OCI-LY1 (cell line): ENCODE measurements at regions not wholly inside any gene's neighbourhood (a gene's known extent, or its start where the extent isn't known, plus 50 kb on each side); places are given as distances from the start of the nearest gene placed in this dataset.

ENCODE experiments used
- H2AFZ ChIP-seq: fragments of 200-600 bp; sonication (generic), shearing (Covaris generic); 2 replicates; pipeline ENCODE4 v1.6.0; 2014; ENCODE audit warnings: antibody characterized with exemption, mild to moderate bottlenecking, low read length
- H3F3A ChIP-seq: fragments of 200-600 bp; sonication (generic), shearing (Covaris generic); 2 replicates; pipeline ENCODE4 v1.6.0; 2014; ENCODE audit warnings: mild to moderate bottlenecking, antibody characterized with exemption, low read length, moderate library complexity; ENCODE audit not compliant: insufficient read depth
- H3K27ac ChIP-seq: fragments of 200-600 bp; sonication (generic); 2 replicates; pipeline ENCODE4 v1.5.1; 2014; ENCODE audit warnings: low read length, mixed run types, mild to moderate bottlenecking, low read depth; ENCODE audit not compliant: poor library complexity, severe bottlenecking
- H3K27me3 ChIP-seq: fragments of 200-600 bp; sonication (generic); 2 replicates; pipeline ENCODE4 v1.6.0; 2014; ENCODE audit warnings: antibody characterized with exemption, mild to moderate bottlenecking, low read length, moderate library complexity; ENCODE audit not compliant: insufficient read depth
- H3K36me3 ChIP-seq: fragments of 200-600 bp; sonication (generic); 2 replicates; pipeline ENCODE4 v1.6.1; 2014; ENCODE audit warnings: mild to moderate bottlenecking, antibody characterized with exemption, low read length, moderate library complexity, mixed read lengths; ENCODE audit not compliant: insufficient read depth
- H3K4me1 ChIP-seq: fragments of 200-600 bp; sonication (generic); 2 replicates; pipeline ENCODE4 v1.5.1; 2014; ENCODE audit warnings: mild to moderate bottlenecking, low read length, moderate library complexity; ENCODE audit not compliant: insufficient read depth, severe bottlenecking
- H3K4me2 ChIP-seq: fragments of 200-600 bp; sonication (generic), shearing (Covaris generic); 2 replicates; pipeline ENCODE4 v1.6.1; 2014; ENCODE audit warnings: low read length
- H3K4me3 ChIP-seq: fragments of 200-600 bp; sonication (generic); 2 replicates; pipeline ENCODE4 v1.5.1; 2014; ENCODE audit warnings: low read length, low read depth, mild to moderate bottlenecking, mixed read lengths; ENCODE audit not compliant: poor library complexity, severe bottlenecking
- H3K79me2 ChIP-seq: fragments of 200-600 bp; shearing (Covaris generic); 2 replicates; pipeline ENCODE4 v1.6.1; 2016; ENCODE audit warnings: mixed run types, low read length, mixed read lengths; ENCODE audit not compliant: insufficient read depth
- H3K9ac ChIP-seq: fragments of 200-600 bp; sonication (generic), shearing (Covaris generic); 2 replicates; pipeline ENCODE4 v1.6.1; 2014; ENCODE audit warnings: mild to moderate bottlenecking, low read length, mixed read lengths
- H3K9me2 ChIP-seq: fragments of 200-600 bp; sonication (generic), shearing (Covaris generic); 2 replicates; pipeline ENCODE4 v1.6.1; 2014; ENCODE audit warnings: low read depth, mild to moderate bottlenecking, low read length, mixed read lengths
- H3K9me3 ChIP-seq: fragments of 200-600 bp; shearing (Covaris generic); 2 replicates; pipeline ENCODE4 v1.6.1; 2014; ENCODE audit warnings: low read length, mixed read lengths
- H4K20me1 ChIP-seq: fragments of 200-600 bp; sonication (generic), shearing (Covaris generic); 2 replicates; pipeline ENCODE4 v1.6.0; 2016; ENCODE audit warnings: mild to moderate bottlenecking, low read length; ENCODE audit not compliant: insufficient read depth
- EZH2 ChIP-seq: fragments of 200-600 bp; sonication (generic), shearing (Covaris generic); IDR thresholded peaks from 2 replicates; pipeline ENCODE4 v1.8.0; 2017; ENCODE audit warnings: borderline replicate concordance, mixed run types, mild to moderate bottlenecking, antibody characterized with exemption, low read length, moderate library complexity, mixed read lengths
- TF ChIP-seq, protein P1 (sequence below): fragments of 200-600 bp; sonication (generic), shearing (Covaris generic); IDR thresholded peaks from 2 replicates; pipeline ENCODE4 v1.5.1; 2017; ENCODE audit warnings: mild to moderate bottlenecking, antibody characterized with exemption, low read length, moderate library complexity, mixed read lengths

DNA sequence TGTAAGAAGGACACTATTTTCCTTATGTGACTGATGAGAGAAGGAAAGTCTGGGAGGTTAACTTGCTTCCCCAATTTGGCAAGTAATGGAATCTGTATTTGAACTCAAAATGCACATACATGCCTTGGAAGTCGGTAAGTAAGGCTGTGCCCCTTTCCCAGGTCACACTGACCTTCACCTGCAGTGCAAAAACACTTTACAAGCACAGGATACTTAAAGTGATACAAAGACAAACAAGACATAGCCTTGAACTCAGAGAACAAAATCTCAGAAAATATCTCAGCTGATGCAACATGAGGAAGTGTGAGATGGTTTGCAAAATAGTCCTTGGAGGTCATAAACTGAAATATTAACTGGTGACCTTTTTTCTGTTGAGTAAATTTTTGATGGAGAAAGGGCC lies 251.1 kb downstream of the RAB38 start:
- H3K27ac ChIP-seq, result no peak overlapping the region
- H3K4me1 ChIP-seq, result no peaks in the 10 kb centered on the region
- no peaks in the 10 kb centered on the region for H3F3A ChIP-seq
- no peak overlapping the region for H2AFZ ChIP-seq
- no peak for TF ChIP-seq EZH2
- TF ChIP-seq, protein P1, sequence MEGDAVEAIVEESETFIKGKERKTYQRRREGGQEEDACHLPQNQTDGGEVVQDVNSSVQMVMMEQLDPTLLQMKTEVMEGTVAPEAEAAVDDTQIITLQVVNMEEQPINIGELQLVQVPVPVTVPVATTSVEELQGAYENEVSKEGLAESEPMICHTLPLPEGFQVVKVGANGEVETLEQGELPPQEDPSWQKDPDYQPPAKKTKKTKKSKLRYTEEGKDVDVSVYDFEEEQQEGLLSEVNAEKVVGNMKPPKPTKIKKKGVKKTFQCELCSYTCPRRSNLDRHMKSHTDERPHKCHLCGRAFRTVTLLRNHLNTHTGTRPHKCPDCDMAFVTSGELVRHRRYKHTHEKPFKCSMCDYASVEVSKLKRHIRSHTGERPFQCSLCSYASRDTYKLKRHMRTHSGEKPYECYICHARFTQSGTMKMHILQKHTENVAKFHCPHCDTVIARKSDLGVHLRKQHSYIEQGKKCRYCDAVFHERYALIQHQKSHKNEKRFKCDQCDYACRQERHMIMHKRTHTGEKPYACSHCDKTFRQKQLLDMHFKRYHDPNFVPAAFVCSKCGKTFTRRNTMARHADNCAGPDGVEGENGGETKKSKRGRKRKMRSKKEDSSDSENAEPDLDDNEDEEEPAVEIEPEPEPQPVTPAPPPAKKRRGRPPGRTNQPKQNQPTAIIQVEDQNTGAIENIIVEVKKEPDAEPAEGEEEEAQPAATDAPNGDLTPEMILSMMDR, result no peak
- no peaks in the 10 kb centered on the region for H3K9me3 ChIP-seq
- no peaks in the 10 kb centered on the region for H3K27me3 ChIP-seq
- no peak overlapping the region for H3K4me3 ChIP-seq
- no peak overlapping the region for H3K4me2 ChIP-seq
- no peaks in the 10 kb centered on the region for H3K9me2 ChIP-seq
- H3K9ac ChIP-seq, result no peak overlapping the region
- H3K36me3 ChIP-seq, result no peaks in the 10 kb centered on the region
- H3K79me2 ChIP-seq, result no peaks in the 10 kb centered on the region
- no peaks in the 10 kb centered on the region for H4K20me1 ChIP-seq

DNA sequence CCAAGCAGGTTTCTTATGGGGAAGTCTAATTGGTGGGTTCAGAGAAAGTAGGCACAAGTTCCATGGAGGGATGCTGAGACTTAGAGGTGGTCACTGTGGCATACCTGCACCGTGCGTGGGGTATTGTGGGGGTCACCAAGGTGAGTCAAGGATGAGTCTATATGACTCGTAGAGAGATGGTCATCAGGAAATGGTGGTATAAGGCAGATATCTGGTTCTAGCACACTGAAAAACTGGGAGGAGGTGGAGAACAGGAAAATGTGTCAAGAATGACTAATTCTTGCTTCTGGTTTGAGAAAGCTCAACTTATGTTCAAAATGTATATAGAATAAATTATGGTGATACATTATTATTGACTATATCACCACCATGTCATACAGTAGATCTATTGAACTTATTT lies 258.1 kb downstream of the RAB38 start:
- H3K4me3 ChIP-seq, result no peak overlapping the region
- H3K4me1 ChIP-seq, result no peaks in the 10 kb centered on the region
- H2AFZ ChIP-seq, result no peak overlapping the region
- H3F3A ChIP-seq, result no peaks in the 10 kb centered on the region
- no peaks in the 10 kb centered on the region for H3K36me3 ChIP-seq
- no peaks in the 10 kb centered on the region for H4K20me1 ChIP-seq
- H3K9me3 ChIP-seq, result no peaks in the 10 kb centered on the region
- no peaks in the 10 kb centered on the region for H3K27me3 ChIP-seq
- no peaks in the 10 kb centered on the region for H3K79me2 ChIP-seq
- no peaks in the 10 kb centered on the region for H3K9me2 ChIP-seq
- no peak overlapping the region for H3K4me2 ChIP-seq
- no peak overlapping the region for H3K9ac ChIP-seq
- no peak overlapping the region for H3K27ac ChIP-seq
- no peak for TF ChIP-seq EZH2
- TF ChIP-seq, protein P1, result no peak

- H3K9me2 ChIP-seq, result no peaks in the 10 kb centered on the region
- no peak overlapping the region for H3K4me2 ChIP-seq
- H3F3A ChIP-seq, result no peaks in the 10 kb centered on the region
- H3K4me1 ChIP-seq, result no peaks in the 10 kb centered on the region
- TF ChIP-seq, protein P1, result no peak
- no peak for TF ChIP-seq EZH2
- H3K36me3 ChIP-seq, result no peaks in the 10 kb centered on the region
- H2AFZ ChIP-seq, result no peak overlapping the region
- H3K27me3 ChIP-seq, result no peaks in the 10 kb centered on the region
- H4K20me1 ChIP-seq, result no peaks in the 10 kb centered on the region
- no peak overlapping the region for H3K4me3 ChIP-seq
- H3K79me2 ChIP-seq, result no peaks in the 10 kb centered on the region
- no peaks in the 10 kb centered on the region for H3K9me3 ChIP-seq
- no peak overlapping the region for H3K9ac ChIP-seq
- H3K27ac ChIP-seq, result no peak overlapping the region
Observed at GRCh38 chr11:87909178-87909577, 266.1 kb downstream of the RAB38 start.
